ENCODE measurements at regions not wholly inside any gene's neighbourhood (a gene's known extent, or its start where the extent isn't known, plus 50 kb on each side); places are given as distances from the start of the nearest gene placed in this dataset.

DNA sequence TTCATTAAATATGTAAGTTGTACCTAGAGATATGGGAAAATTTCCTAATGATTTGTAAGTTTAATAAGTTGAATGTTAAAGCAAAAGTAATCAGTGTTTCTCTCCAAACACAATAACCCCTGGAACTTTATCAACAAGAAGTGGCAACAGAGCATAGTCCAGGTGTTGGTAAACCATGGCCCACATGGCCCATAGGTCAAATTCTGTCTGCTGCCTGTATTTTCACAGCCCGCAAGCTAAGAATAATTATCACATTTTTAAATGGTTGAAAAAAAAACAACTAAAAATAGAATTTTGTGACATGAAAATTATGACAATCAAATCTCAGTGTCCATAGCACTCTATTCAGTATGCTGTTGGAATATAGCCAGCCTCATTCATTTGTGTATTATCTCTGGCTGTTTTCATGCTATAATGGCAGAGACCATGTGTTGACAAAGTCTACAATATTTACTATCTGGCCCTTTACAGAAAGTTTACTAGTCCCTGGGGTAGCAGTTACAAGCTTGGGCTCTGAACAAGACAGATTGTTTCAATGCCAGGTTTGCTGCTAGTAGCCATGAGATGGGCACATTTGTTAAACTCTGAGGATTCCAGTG is 395.8 kb downstream of the GASK1B start:
- no peaks in the 10 kb centered on the region for H3K9me3 Mint-ChIP-seq (ENCODE audit: unreplicated experiment)
- no peaks in the 10 kb centered on the region for H3K36me3 Mint-ChIP-seq (ENCODE audit: insufficient read depth, unreplicated experiment)
- no peaks in the 10 kb centered on the region for H3K27me3 Mint-ChIP-seq (ENCODE audit: insufficient read depth, unreplicated experiment)
- no peaks in the 10 kb centered on the region for H3K4me1 Mint-ChIP-seq (ENCODE audit: insufficient read depth, unreplicated experiment)
- TF ChIP-seq, protein P1, sequence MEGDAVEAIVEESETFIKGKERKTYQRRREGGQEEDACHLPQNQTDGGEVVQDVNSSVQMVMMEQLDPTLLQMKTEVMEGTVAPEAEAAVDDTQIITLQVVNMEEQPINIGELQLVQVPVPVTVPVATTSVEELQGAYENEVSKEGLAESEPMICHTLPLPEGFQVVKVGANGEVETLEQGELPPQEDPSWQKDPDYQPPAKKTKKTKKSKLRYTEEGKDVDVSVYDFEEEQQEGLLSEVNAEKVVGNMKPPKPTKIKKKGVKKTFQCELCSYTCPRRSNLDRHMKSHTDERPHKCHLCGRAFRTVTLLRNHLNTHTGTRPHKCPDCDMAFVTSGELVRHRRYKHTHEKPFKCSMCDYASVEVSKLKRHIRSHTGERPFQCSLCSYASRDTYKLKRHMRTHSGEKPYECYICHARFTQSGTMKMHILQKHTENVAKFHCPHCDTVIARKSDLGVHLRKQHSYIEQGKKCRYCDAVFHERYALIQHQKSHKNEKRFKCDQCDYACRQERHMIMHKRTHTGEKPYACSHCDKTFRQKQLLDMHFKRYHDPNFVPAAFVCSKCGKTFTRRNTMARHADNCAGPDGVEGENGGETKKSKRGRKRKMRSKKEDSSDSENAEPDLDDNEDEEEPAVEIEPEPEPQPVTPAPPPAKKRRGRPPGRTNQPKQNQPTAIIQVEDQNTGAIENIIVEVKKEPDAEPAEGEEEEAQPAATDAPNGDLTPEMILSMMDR (IDR thresholded peaks at IDR 0.05; ENCODE audit: unreplicated experiment), result no peak
- POLR2A ChIA-PET, result no interaction called here
- no peak overlapping the region for H3K27ac Mint-ChIP-seq (ENCODE audit: low read depth, unreplicated experiment)
- no TSS peak for BruUV-seq (replicated peaks)
- no peak for DNase-seq (ENCODE audit: unreplicated experiment)
- CTCF ChIA-PET, result interaction anchor here (0.6 kb wide), 1 partner anchor 187 kb away, joined by 4 read pairs; no protein-coding TSS in a partner anchor
- H3K4me3 Mint-ChIP-seq (ENCODE audit: unreplicated experiment), result no peak overlapping the region
- intact Hi-C loops (cut with micrococcal nuclease), result no loop called here

DNA sequence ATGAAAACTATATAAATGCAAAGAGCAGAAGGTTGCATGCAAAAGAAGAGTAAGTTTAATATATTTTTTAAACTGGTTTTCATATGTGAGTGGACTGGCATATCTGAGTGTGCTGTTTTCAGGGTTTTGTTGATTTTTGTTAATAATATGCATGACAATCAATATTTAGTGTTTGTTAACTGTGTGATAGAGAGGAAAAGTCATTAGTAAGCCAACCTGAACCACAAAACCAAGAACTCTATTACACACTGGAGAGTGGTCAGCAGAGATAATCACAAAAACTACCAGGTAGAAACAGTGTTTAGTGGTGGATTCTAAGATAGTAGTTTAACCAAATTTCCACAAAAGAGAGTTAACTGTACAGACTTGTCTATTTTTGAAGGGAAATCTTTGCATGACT is 396.9 kb downstream of the GASK1B start:
- ChIA-PET POLR2A (no interaction called here), CTCF (no interaction called here)
- Mint-ChIP-seq H3K4me3 (ENCODE audit: unreplicated experiment) (no peak overlapping the region), H3K36me3 (ENCODE audit: insufficient read depth, unreplicated experiment) (no peaks in the 10 kb centered on the region), H3K27ac (ENCODE audit: low read depth, unreplicated experiment) (no peak overlapping the region), H3K4me1 (ENCODE audit: insufficient read depth, unreplicated experiment) (no peaks in the 10 kb centered on the region), H3K27me3 (ENCODE audit: insufficient read depth, unreplicated experiment) (no peaks in the 10 kb centered on the region), H3K9me3 (ENCODE audit: unreplicated experiment) (no peaks in the 10 kb centered on the region)
- no peak for DNase-seq (ENCODE audit: unreplicated experiment)
- TF ChIP-seq, protein P1 (IDR thresholded peaks at IDR 0.05; ENCODE audit: unreplicated experiment), result no peak
- no TSS peak for BruUV-seq (replicated peaks)
- intact Hi-C loops (cut with micrococcal nuclease), result no loop called here

DNA sequence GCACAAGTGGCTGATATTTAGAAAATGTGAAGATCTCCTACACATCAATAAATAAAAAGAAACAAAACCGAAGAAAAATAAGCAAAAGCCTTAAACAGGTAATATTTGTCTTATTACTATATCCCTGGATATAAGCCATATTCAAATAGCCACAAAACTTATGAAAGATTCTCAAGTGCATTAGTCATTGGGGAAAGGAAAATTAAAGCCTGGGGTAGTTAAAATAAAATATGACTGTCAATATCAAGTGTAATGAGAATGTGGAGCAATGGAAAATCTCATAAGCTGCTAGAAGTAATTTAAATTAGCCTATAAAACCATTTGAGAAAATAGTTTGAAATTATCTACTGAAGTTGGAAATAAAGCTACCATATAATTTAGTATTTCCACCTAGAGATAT is 399.9 kb downstream of the GASK1B start:
- Mint-ChIP-seq H3K27me3 (ENCODE audit: insufficient read depth, unreplicated experiment) (no peaks in the 10 kb centered on the region), H3K4me3 (ENCODE audit: unreplicated experiment) (no peak overlapping the region), H3K36me3 (ENCODE audit: insufficient read depth, unreplicated experiment) (no peaks in the 10 kb centered on the region), H3K4me1 (ENCODE audit: insufficient read depth, unreplicated experiment) (no peaks in the 10 kb centered on the region), H3K9me3 (ENCODE audit: unreplicated experiment) (no peaks in the 10 kb centered on the region), H3K27ac (ENCODE audit: low read depth, unreplicated experiment) (no peak overlapping the region)
- intact Hi-C loops (cut with micrococcal nuclease), result no loop called here
- ChIA-PET CTCF (interaction anchor here (0.8 kb wide), 1 partner anchor 209 kb away, joined by 3 read pairs; no protein-coding TSS in a partner anchor), POLR2A (interaction anchor here (0.6 kb wide), 1 partner anchor 409 kb away, joined by 3 read pairs; no protein-coding TSS in a partner anchor)
- DNase-seq (ENCODE audit: unreplicated experiment), result peak; percentile 4
- TF ChIP-seq, protein P1 (IDR thresholded peaks at IDR 0.05; ENCODE audit: unreplicated experiment), result no peak
- BruUV-seq (replicated peaks), result no TSS peak

DNA sequence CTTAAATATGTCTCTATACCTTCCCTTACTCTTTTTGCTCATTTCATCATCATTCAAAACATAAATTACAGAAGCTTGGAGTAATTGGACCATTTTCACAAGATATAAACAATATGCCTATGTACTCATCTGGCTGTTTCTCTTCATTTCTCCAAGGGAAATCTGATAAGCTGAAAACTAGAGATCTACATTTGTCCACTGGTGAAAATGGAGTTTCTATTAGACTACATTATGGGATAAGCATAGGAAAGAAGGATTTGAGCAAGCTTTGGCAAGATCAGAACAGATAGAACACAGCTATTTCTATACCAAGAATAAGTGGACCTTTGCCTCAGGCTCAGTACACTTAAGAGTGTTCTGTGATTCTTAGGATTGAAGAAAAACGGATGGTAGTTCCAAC is 404.4 kb downstream of the GASK1B start:
- TF ChIP-seq, protein P1 (IDR thresholded peaks at IDR 0.05; ENCODE audit: unreplicated experiment), result no peak
- intact Hi-C loops (cut with micrococcal nuclease), result no loop called here
- Mint-ChIP-seq H3K9me3 (ENCODE audit: unreplicated experiment) (no peaks in the 10 kb centered on the region), H3K27ac (ENCODE audit: low read depth, unreplicated experiment) (no peak overlapping the region), H3K4me3 (ENCODE audit: unreplicated experiment) (no peak overlapping the region), H3K36me3 (ENCODE audit: insufficient read depth, unreplicated experiment) (no peaks in the 10 kb centered on the region), H3K27me3 (ENCODE audit: insufficient read depth, unreplicated experiment) (no peaks in the 10 kb centered on the region), H3K4me1 (ENCODE audit: insufficient read depth, unreplicated experiment) (no peaks in the 10 kb centered on the region)
- POLR2A ChIA-PET, result no interaction called here
- CTCF ChIA-PET, result no interaction called here
- BruUV-seq (replicated peaks), result no TSS peak
- no peak for DNase-seq (ENCODE audit: unreplicated experiment)

Data from MCF 10A (cell line).